Stomach (tissue), 8 donors: ENCODE measurements at regions not wholly inside any gene's neighbourhood (a gene's known extent, or its start where the extent isn't known, plus 50 kb on each side); places are given as distances from the start of the nearest gene placed in this dataset.

Experiments
- DNase-seq, 2 donors: peaks; one replicate each; pipeline versions ENCODE4 v3.0.0 to v3.0.0-alpha.2; 2013 to 2019
- H3K27ac ChIP-seq, 5 donors: fragments of 200-600 bp in 4 of 5; sonication (generic) in 4 of 5; one replicate each; pipeline ENCODE4 v1.5.1; 2013 to 2019; ENCODE audit warnings: mild to moderate bottlenecking in 1 of 5, moderate library complexity in 1 of 5
- H3K27me3 ChIP-seq, 3 donors: fragments of 200-600 bp; sonication (generic); one replicate each; pipeline ENCODE4 v1.5.1; 2017 to 2019; ENCODE audit warnings: mixed run types in 1 of 3
- H3K36me3 ChIP-seq, 4 donors: fragments of 200-600 bp; sonication (generic); 1 replicate in 3 of 4; 2 replicates in 1 of 4; pipeline ENCODE4 v1.5.1; 2016 to 2019
- H3K4me1 ChIP-seq, 4 donors: fragments of 200-600 bp; sonication (generic); one replicate each; pipeline ENCODE4 v1.5.1; 2016 to 2019
- H3K4me3 ChIP-seq, 4 donors: fragments of 200-600 bp; sonication (generic) in 3 of 4; one replicate each; pipeline ENCODE4 v1.5.1; 2016 to 2019; ENCODE audit warnings: mild to moderate bottlenecking in 1 of 4
- H3K9me3 ChIP-seq, 4 donors: fragments of 200-600 bp; sonication (generic); one replicate each; pipeline ENCODE4 v1.5.1; 2016 to 2019
- CTCF ChIP-seq, 7 experiments: fragments of 450-650 bp in 4 of 7; fragments of 200-600 bp in 3 of 7; sonication (generic) in 3 of 7; IDR thresholded peaks; one replicate each; pipeline ENCODE4 v1.5.1; 2016 to 2019; ENCODE audit warnings: antibody characterized with exemption in 7 of 7, control low read depth in 2 of 7, mild to moderate bottlenecking in 1 of 7
- EP300 ChIP-seq: sonication (generic); formaldehyde crosslinking; IDR thresholded peaks from one replicate; pipeline ENCODE4 v1.6.1; 2017; ENCODE audit warnings: antibody characterized with exemption
- POLR2A ChIP-seq, 4 donors: fragments of 450-650 bp; IDR thresholded peaks; one replicate each; pipeline ENCODE4 v1.6.1; 2016; ENCODE audit warnings: antibody characterized with exemption in 4 of 4, control low read depth in 2 of 4, mild to moderate bottlenecking in 1 of 4, moderate library complexity in 1 of 4
- POLR2AphosphoS5 ChIP-seq, 3 donors: sonication (generic); formaldehyde crosslinking; IDR thresholded peaks; one replicate each; pipeline ENCODE4 v1.6.1; 2016; ENCODE audit warnings: antibody characterized with exemption in 3 of 3
- WGBS, 5 donors: extraction: QIAGEN DNeasy Blood & Tissue Kit in 3 of 5; methylation state at CpG; one replicate each; pipeline versions ENCODE4 v1.1.5 to v1.1.7; 2013 to 2018; 5-methylcytosine and 5-hydroxymethylcytosine counted together
- intact Hi-C: fragments of 100-400 bp; cut with DNase I; formaldehyde crosslinking; loops from one replicate; pipeline ENCODE4 v1.15.1; 2023; ENCODE audit warnings: low total_unique reads
- donor health status: healthy with polysubstance abuse.
- donor health status: Bipolar disorder and iron deficiency.
- donor health status: healthy.

GRCh38 chr9:80691229-80691628, 998.1 kb downstream of the TLE1 start:
- H3K4me1 ChIP-seq, result no peaks in the 10 kb centered on the region
- H3K27me3 ChIP-seq, result no peaks in the 10 kb centered on the region
- H3K36me3 ChIP-seq, result no peaks in the 10 kb centered on the region
- H3K9me3 ChIP-seq, result peaks cover 0 to 10% (median 0%) of the 10 kb centered on the region in 4 donors
- intact Hi-C loops, result no loop called here
- no peak overlapping the region for H3K4me3 ChIP-seq
- H3K27ac ChIP-seq, result no peak overlapping the region
- no peak for DNase-seq
- TF ChIP-seq POLR2AphosphoS5 (IDR thresholded peaks at IDR 0.05) (no peak), CTCF (IDR thresholded peaks at IDR 0.05) (no peak), EP300 (no peak), POLR2A (IDR thresholded peaks at IDR 0.05) (no peak)

DNA sequence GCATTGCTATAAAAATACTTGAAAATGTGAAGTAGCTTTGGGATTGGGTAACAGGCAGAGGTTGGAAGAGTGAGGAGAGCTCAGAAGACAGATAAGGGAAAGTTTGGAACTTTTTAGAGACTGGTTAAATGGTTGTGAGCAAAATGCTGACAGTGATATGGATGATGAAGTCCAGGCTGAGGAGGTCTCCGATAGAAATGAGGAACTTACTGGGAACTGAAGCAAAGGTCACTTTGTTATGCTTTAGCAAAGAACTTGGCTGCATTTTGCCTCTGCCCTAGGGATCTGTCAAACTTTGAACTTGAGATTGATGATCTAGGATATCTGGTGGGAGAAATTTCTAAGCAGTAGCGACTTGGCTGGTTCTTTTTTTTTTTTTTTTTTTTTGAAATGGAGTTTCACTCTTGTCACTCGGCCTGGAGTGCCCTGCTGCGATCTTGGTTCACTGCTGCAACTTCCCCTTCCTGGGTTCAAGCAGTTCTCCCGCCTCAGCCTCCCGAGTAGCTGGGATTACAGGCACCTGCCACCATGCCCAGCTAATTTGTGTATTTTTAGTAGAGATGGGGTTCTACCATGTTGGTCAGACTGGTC, 998.9 kb downstream of the TLE1 start:
- DNase-seq, result peak in 1 of 2 donors; percentile 58
- H3K36me3 ChIP-seq, result no peaks in the 10 kb centered on the region
- intact Hi-C loops, result no loop called here

GRCh38 chr9:80679916-80680315, 1009.4 kb downstream of the TLE1 start:
- H3K36me3 ChIP-seq, result no peaks in the 10 kb centered on the region
- H3K27me3 ChIP-seq, result no peaks in the 10 kb centered on the region
- no peaks in the 10 kb centered on the region for H3K9me3 ChIP-seq
- no peak for DNase-seq
- no peak overlapping the region for H3K27ac ChIP-seq
- H3K4me1 ChIP-seq, result no peaks in the 10 kb centered on the region
- no peak overlapping the region for H3K4me3 ChIP-seq
- TF ChIP-seq EP300, result no peak
- intact Hi-C loops, result no loop called here

More for the DNA sequence above, 998.9 kb downstream of the TLE1 start:
- no peak overlapping the region for H3K4me3 ChIP-seq
- no peaks in the 10 kb centered on the region for H3K27me3 ChIP-seq
- WGBS, 5 donors, result 49 to 67% (median 51%) methylated on average over 5 to 6 of the region's 6 CpGs
- TF ChIP-seq POLR2AphosphoS5 (IDR thresholded peaks at IDR 0.05), result no peak
- TF ChIP-seq CTCF (IDR thresholded peaks at IDR 0.05), result no peak
- TF ChIP-seq POLR2A (IDR thresholded peaks at IDR 0.05), result no peak
- TF ChIP-seq EP300, result no peak
- H3K9me3 ChIP-seq, result peaks cover 0 to 10% (median 0%) of the 10 kb centered on the region in 4 donors
- H3K27ac ChIP-seq, result no peak overlapping the region
- no peaks in the 10 kb centered on the region for H3K4me1 ChIP-seq

DNA sequence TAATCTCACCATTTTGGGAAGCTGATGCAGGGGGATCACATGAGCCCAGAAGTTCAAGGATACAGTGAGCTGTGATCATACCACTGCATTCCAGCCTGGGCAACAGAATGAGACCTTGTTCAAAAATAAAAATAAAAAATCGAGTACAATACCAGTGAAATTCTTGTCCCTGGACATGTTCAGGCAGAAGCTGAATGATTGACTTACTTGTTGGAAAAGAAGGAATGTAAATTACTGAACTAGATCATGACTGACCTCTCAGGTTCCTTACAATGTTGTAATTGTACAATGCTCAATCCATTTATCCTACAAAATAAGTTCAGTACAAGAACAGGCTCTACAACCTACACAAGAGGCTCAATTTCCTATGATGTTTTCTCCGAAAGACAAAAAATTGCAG, 1010.4 kb downstream of the TLE1 start:
- Histone ChIP-seq H3K27ac (no peak overlapping the region), H3K36me3 (no peaks in the 10 kb centered on the region), H3K27me3 (no peaks in the 10 kb centered on the region), H3K4me3 (no peak overlapping the region), H3K9me3 (no peaks in the 10 kb centered on the region), H3K4me1 (no peaks in the 10 kb centered on the region)
- 71 to 87% (median 76%) methylated on average over 2 of the region's 2 CpGs for WGBS, 5 donors
- intact Hi-C loops, result no loop called here
- TF ChIP-seq CTCF (IDR thresholded peaks at IDR 0.05) (no peak), POLR2A (IDR thresholded peaks at IDR 0.05) (no peak), POLR2AphosphoS5 (IDR thresholded peaks at IDR 0.05) (no peak), EP300 (no peak)
- DNase-seq, result no peak

DNA sequence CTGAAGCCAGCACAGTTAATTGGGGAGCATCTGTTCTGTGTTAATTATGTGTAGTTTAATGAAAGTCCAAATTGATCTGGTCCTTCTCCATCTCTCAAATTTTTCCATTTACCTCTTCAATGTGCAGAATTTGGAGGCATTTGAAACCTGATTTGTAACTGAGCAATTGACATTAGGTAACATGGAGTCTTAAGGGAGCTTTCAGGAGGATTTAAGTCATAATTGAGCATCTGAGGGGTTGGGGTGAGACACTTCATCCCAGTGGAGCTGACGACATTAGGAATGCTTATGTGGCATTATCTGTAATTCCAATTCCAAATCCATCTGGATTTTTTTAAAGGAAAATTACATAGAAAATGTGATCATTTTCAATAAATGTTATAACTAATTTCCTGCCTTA, 1015.9 kb downstream of the TLE1 start:
- Histone ChIP-seq H3K9me3 (peaks cover 0 to 11% (median 9%) of the 10 kb centered on the region in 4 donors), H3K27me3 (no peaks in the 10 kb centered on the region), H3K27ac (no peak overlapping the region), H3K4me1 (no peaks in the 10 kb centered on the region), H3K36me3 (no peaks in the 10 kb centered on the region), H3K4me3 (no peak overlapping the region)
- DNase-seq, result no peak
- TF ChIP-seq POLR2A (IDR thresholded peaks at IDR 0.05), result no peak
- TF ChIP-seq CTCF (IDR thresholded peaks at IDR 0.05), result no peak
- no peak for TF ChIP-seq POLR2AphosphoS5 (IDR thresholded peaks at IDR 0.05)
- no peak for TF ChIP-seq EP300
- WGBS, 5 donors, result 61 to 85% (median 81%) methylated on average over 1 of the region's 1 CpG
- intact Hi-C loops, result no loop called here
